ENCODE measurements at regions not wholly inside any gene's neighbourhood (a gene's known extent, or its start where the extent isn't known, plus 50 kb on each side); places are given as distances from the start of the nearest gene placed in this dataset.

GRCh38 chr16:60720060-60720459 is 1316.2 kb downstream of the CDH8 start:
- H3K27me3 ChIP-seq, result no peaks in the 10 kb centered on the region
- no peaks in the 10 kb centered on the region for H3K36me3 ChIP-seq
- H3K4me1 ChIP-seq, result no peaks in the 10 kb centered on the region
- H3K27ac ChIP-seq, result no peak overlapping the region
- no peak for DNase-seq (ENCODE audit: low spot score)
- TF ChIP-seq CTCF (IDR thresholded peaks at IDR 0.05), result no peak
- peaks cover 0 to 3% of the 10 kb centered on the region in 2 donors for H3K9me3 ChIP-seq
- H3K4me3 ChIP-seq, result no peak overlapping the region

GRCh38 chr16:60717808-60718207 is 1318.4 kb downstream of the CDH8 start:
- H3K36me3 ChIP-seq, result no peaks in the 10 kb centered on the region
- no peaks in the 10 kb centered on the region for H3K27me3 ChIP-seq
- peaks cover 0 to 3% of the 10 kb centered on the region in 2 donors for H3K9me3 ChIP-seq
- DNase-seq (ENCODE audit: low spot score), result no peak
- H3K4me3 ChIP-seq, result no peak overlapping the region
- TF ChIP-seq CTCF (IDR thresholded peaks at IDR 0.05), result no peak
- no peak overlapping the region for H3K27ac ChIP-seq
- no peaks in the 10 kb centered on the region for H3K4me1 ChIP-seq

- no peak for DNase-seq (ENCODE audit: low spot score)
- no peaks in the 10 kb centered on the region for H3K4me1 ChIP-seq
- H3K9me3 ChIP-seq, result no peaks in the 10 kb centered on the region
- no peak for TF ChIP-seq CTCF (IDR thresholded peaks at IDR 0.05)
- H3K27me3 ChIP-seq, result no peaks in the 10 kb centered on the region
- no peak overlapping the region for H3K27ac ChIP-seq
- H3K4me3 ChIP-seq, result no peak overlapping the region
- H3K36me3 ChIP-seq, result no peaks in the 10 kb centered on the region
Measured at GRCh38 chr16:60712144-60712543, 1324.1 kb downstream of the CDH8 start.

- Histone ChIP-seq H3K4me3 (no peak overlapping the region), H3K36me3 (no peaks in the 10 kb centered on the region), H3K9me3 (no peaks in the 10 kb centered on the region), H3K4me1 (no peaks in the 10 kb centered on the region), H3K27me3 (no peaks in the 10 kb centered on the region), H3K27ac (no peak overlapping the region)
- DNase-seq (ENCODE audit: low spot score), result no peak
- TF ChIP-seq CTCF (IDR thresholded peaks at IDR 0.05), result no peak
Measured at GRCh38 chr16:60704726-60705125, 1331.5 kb downstream of the CDH8 start.

- no peaks in the 10 kb centered on the region for H3K4me1 ChIP-seq
- no peak overlapping the region for H3K4me3 ChIP-seq
- DNase-seq (ENCODE audit: low spot score), result no peak
- no peaks in the 10 kb centered on the region for H3K9me3 ChIP-seq
- no peaks in the 10 kb centered on the region for H3K36me3 ChIP-seq
- TF ChIP-seq CTCF (IDR thresholded peaks at IDR 0.05), result no peak
- no peaks in the 10 kb centered on the region for H3K27me3 ChIP-seq
- no peak overlapping the region for H3K27ac ChIP-seq
Measured at GRCh38 chr16:60703096-60703495, 1333.1 kb downstream of the CDH8 start.

- Histone ChIP-seq H3K9me3 (peaks cover 0 to 6% of the 10 kb centered on the region in 2 donors), H3K4me1 (no peaks in the 10 kb centered on the region), H3K27me3 (no peaks in the 10 kb centered on the region), H3K36me3 (no peaks in the 10 kb centered on the region), H3K4me3 (no peak overlapping the region), H3K27ac (no peak overlapping the region)
- no peak for DNase-seq (ENCODE audit: low spot score)
- TF ChIP-seq CTCF (IDR thresholded peaks at IDR 0.05), result no peak
Measured at GRCh38 chr16:60686824-60687223, 1349.4 kb downstream of the CDH8 start.
